OCI-LY7 (cell line): ENCODE measurements at regions not wholly inside any gene's neighbourhood (a gene's known extent, or its start where the extent isn't known, plus 50 kb on each side); places are given as distances from the start of the nearest gene placed in this dataset.

Source experiments
- CTCF ChIP-seq: fragments of 200-600 bp; sonication (generic); conservative IDR thresholded peaks from 2 replicates; pipeline ENCODE4 v1.5.1; 2014; ENCODE audit warnings: mild to moderate bottlenecking, antibody characterized with exemption, low read length, moderate library complexity, mixed read lengths
- EZH2phosphoT487 ChIP-seq: fragments of 200-600 bp; sonication (generic); IDR thresholded peaks from 2 replicates; pipeline ENCODE4 v1.6.1; 2018; ENCODE audit warnings: low read depth, borderline replicate concordance, mild to moderate bottlenecking, mixed run types, antibody characterized with exemption, low read length, moderate library complexity, mixed read lengths

- no peak for TF ChIP-seq CTCF
- TF ChIP-seq EZH2phosphoT487 = no peak
Measured at GRCh38 chr11:28518825-28519224, 410.6 kb downstream of the METTL15 start.
